IMR-90 (cell line): ENCODE measurements at regions not wholly inside any gene's neighbourhood (a gene's known extent, or its start where the extent isn't known, plus 50 kb on each side); places are given as distances from the start of the nearest gene placed in this dataset.

Experiments
- ATAC-seq: fragments of 200-7000 bp; cut with Tn5 transposase; 2 replicates; pipeline ENCODE4 v1.9.1; 2020; ENCODE audit warnings: low read depth, mild to moderate bottlenecking, moderate library complexity
- BruUV-seq: library from RNA; stranded (reverse); fragments of 400-500 nt; replicated peaks from 2 replicates; lab custom pipeline; 2021; lab: Mats Ljungman, UMichigan
- CTCF ChIA-PET: fragments of 300-600 bp; formaldehyde crosslinking; extraction: SDS; loops from one replicate; lab custom pipeline; 2021; ENCODE audit warnings: antibody characterized with exemption; lab: Yijun Ruan, JAX
- POLR2A ChIA-PET: fragments of 300-600 bp; sonication (Branson Sonifier 250); formaldehyde crosslinking; loops from one replicate; lab custom pipeline; 2022; ENCODE audit warnings: antibody characterized with exemption; ENCODE audit not compliant: unreplicated experiment; lab: Charles Lee
- DNase-seq: peaks from one replicate; pipeline ENCODE4 v3.0.0; 2013
- H2AFZ ChIP-seq: replicated peaks from 2 replicates; pipeline ENCODE3; 2013; ENCODE audit warnings: low read length, mild to moderate bottlenecking; ENCODE audit not compliant: poor library complexity
- H2AK5ac ChIP-seq: 2 replicates; pipeline ENCODE4 v1.6.1; 2013; ENCODE audit warnings: low read depth, low read length, inconsistent platforms
- H2AK9ac ChIP-seq: replicated peaks from 2 replicates; pipeline ENCODE3; 2013; ENCODE audit warnings: mild to moderate bottlenecking, low read depth, low read length, moderate library complexity; ENCODE audit not compliant: poor library complexity
- H2BK120ac ChIP-seq: 2 replicates; pipeline ENCODE4 v1.6.1; 2013; ENCODE audit warnings: low read depth, low read length, inconsistent platforms
- H2BK15ac ChIP-seq: 3 replicates; pipeline ENCODE4 v1.6.1; 2013; ENCODE audit warnings: low read depth, low read length, inconsistent platforms
- H2BK20ac ChIP-seq: 2 replicates; pipeline ENCODE4 v1.6.1; 2013; ENCODE audit warnings: low read depth, mild to moderate bottlenecking, inconsistent platforms, low read length, moderate library complexity
- H2BK5ac ChIP-seq: 2 replicates; pipeline ENCODE4 v1.6.1; 2013; ENCODE audit warnings: mild to moderate bottlenecking, low read depth, low read length, inconsistent platforms; ENCODE audit not compliant: poor library complexity, severe bottlenecking
- H3K14ac ChIP-seq: replicated peaks from 2 replicates; pipeline ENCODE4 v1.6.1; 2013; ENCODE audit warnings: low read depth, low read length, inconsistent platforms
- H3K18ac ChIP-seq: 2 replicates; pipeline ENCODE4 v1.6.1; 2013; ENCODE audit warnings: low read depth, low read length, control low read depth
- H3K23ac ChIP-seq: 2 replicates; pipeline ENCODE4 v1.6.1; 2013; ENCODE audit warnings: low read depth, low read length, inconsistent platforms
- H3K27ac ChIP-seq: 2 replicates; pipeline ENCODE4 v1.5.1; 2013; ENCODE audit warnings: mild to moderate bottlenecking, control low read depth, low read length; ENCODE audit not compliant: insufficient read depth
- H3K27me3 ChIP-seq: 2 replicates; pipeline ENCODE4 v1.6.1; 2013; ENCODE audit warnings: low read length; ENCODE audit not compliant: control insufficient read depth, insufficient read depth
- H3K36me3 ChIP-seq: 2 replicates; pipeline ENCODE4 v1.6.1; 2013; ENCODE audit warnings: low read length, mixed read lengths; ENCODE audit not compliant: control insufficient read depth, insufficient read depth
- H3K4ac ChIP-seq: 2 replicates; pipeline ENCODE4 v1.6.1; 2013; ENCODE audit warnings: low read depth, low read length, inconsistent platforms
- H3K4me1 ChIP-seq: 2 replicates; pipeline ENCODE4 v1.6.1; 2013; ENCODE audit warnings: low read length, mixed read lengths; ENCODE audit not compliant: control insufficient read depth, insufficient read depth
- H3K4me2 ChIP-seq: 2 replicates; pipeline ENCODE4 v1.6.1; 2013; ENCODE audit warnings: low read depth, mild to moderate bottlenecking, control low read depth, low read length, moderate library complexity
- H3K4me3 ChIP-seq: 2 replicates; pipeline ENCODE4 v1.5.1; 2013; ENCODE audit warnings: low read depth, mild to moderate bottlenecking, control low read depth, low read length, moderate library complexity; ENCODE audit not compliant: insufficient read depth
- H3K56ac ChIP-seq: 2 replicates; pipeline ENCODE4 v1.6.1; 2013; ENCODE audit warnings: low read length, inconsistent platforms; ENCODE audit not compliant: insufficient read depth; ENCODE audit errors: extremely low read depth
- H3K79me1 ChIP-seq, 2 experiments: 2 replicates each; pipeline ENCODE4 v1.6.1; 2013; ENCODE audit warnings: low read length in 2 of 2, inconsistent platforms in 1 of 2, low read depth in 1 of 2
- H3K9ac ChIP-seq: 2 replicates; pipeline ENCODE4 v1.6.1; 2013; ENCODE audit warnings: low read depth, low read length, control low read depth
- H3K9me1 ChIP-seq: 2 replicates; pipeline ENCODE4 v1.6.1; 2013; ENCODE audit warnings: low read length, inconsistent platforms; ENCODE audit not compliant: insufficient read depth
- H3K9me3 ChIP-seq: 2 replicates; pipeline ENCODE4 v1.6.1; 2013; ENCODE audit warnings: low read length; ENCODE audit not compliant: control insufficient read depth, insufficient read depth
- H4K20me1 ChIP-seq: 2 replicates; pipeline ENCODE4 v1.6.1; 2013; ENCODE audit warnings: low read length, inconsistent platforms; ENCODE audit not compliant: insufficient read depth
- H4K5ac ChIP-seq: 2 replicates; pipeline ENCODE4 v1.6.1; 2013; ENCODE audit warnings: mild to moderate bottlenecking, low read depth, low read length, control low read depth
- H4K8ac ChIP-seq, 2 experiments: 2 replicates each; pipeline ENCODE4 v1.6.1; 2013; ENCODE audit warnings: low read depth in 2 of 2, low read length in 2 of 2, control low read depth in 1 of 2, inconsistent platforms in 1 of 2
- H4K91ac ChIP-seq: 2 replicates; pipeline ENCODE4 v1.6.1; 2013; ENCODE audit warnings: low read depth, low read length, inconsistent platforms; ENCODE audit not compliant: insufficient read depth
- BHLHE40 ChIP-seq: fragments of 150-350 bp; IDR thresholded peaks from 2 replicates; pipeline ENCODE4 v1.6.1; 2016; ENCODE audit warnings: mild to moderate bottlenecking, low read depth, low read length
- CEBPB ChIP-seq: IDR thresholded peaks from 2 replicates; pipeline ENCODE4 v1.6.1; 2012; ENCODE audit warnings: low read depth, low read length, improper control_type of control experiment
- CHD1 ChIP-seq: IDR thresholded peaks from 2 replicates; pipeline ENCODE4 v1.6.1; 2012; ENCODE audit warnings: low read depth, low read length, improper control_type of control experiment
- CTCF ChIP-seq: conservative IDR thresholded peaks from 2 replicates; pipeline ENCODE4 v1.5.1; 2012; ENCODE audit warnings: mild to moderate bottlenecking, low read depth, low read length, improper control_type of control experiment
- ELK1 ChIP-seq: fragments of 150-350 bp; IDR thresholded peaks from 2 replicates; pipeline ENCODE4 v1.6.1; 2016; ENCODE audit warnings: low read depth, mild to moderate bottlenecking, low read length, moderate library complexity, borderline replicate concordance
- FOS ChIP-seq: fragments of 150-350 bp; IDR thresholded peaks from 2 replicates; pipeline ENCODE4 v1.6.1; 2016; ENCODE audit warnings: low read depth, low read length
- MAZ ChIP-seq: IDR thresholded peaks from 2 replicates; pipeline ENCODE4 v1.6.1; 2012; ENCODE audit warnings: low read depth, mild to moderate bottlenecking, low read length, improper control_type of control experiment, moderate library complexity, borderline replicate concordance
- MXI1 ChIP-seq: IDR thresholded peaks from 2 replicates; pipeline ENCODE4 v1.6.1; 2012; ENCODE audit warnings: low read depth, mild to moderate bottlenecking, low read length, moderate library complexity, borderline replicate concordance
- POLR2A ChIP-seq: IDR thresholded peaks from 2 replicates; pipeline ENCODE4 v1.6.1; 2012; ENCODE audit warnings: mild to moderate bottlenecking, low read depth, low read length
- RCOR1 ChIP-seq: IDR thresholded peaks from 2 replicates; pipeline ENCODE4 v1.6.1; 2012; ENCODE audit warnings: mild to moderate bottlenecking, low read length, improper control_type of control experiment; ENCODE audit not compliant: insufficient replicate concordance
- RFX5 ChIP-seq: IDR thresholded peaks from 2 replicates; pipeline ENCODE4 v1.8.0; 2012; ENCODE audit warnings: low read depth, mild to moderate bottlenecking, low read length, moderate library complexity
- SMC3 ChIP-seq: fragments of 150-350 bp; IDR thresholded peaks from 2 replicates; pipeline ENCODE4 v1.6.1; 2016; ENCODE audit warnings: low read depth, mild to moderate bottlenecking, antibody characterized with exemption, low read length, moderate library complexity
- WGBS, 2 experiments: methylation state at CpG; one replicate each; pipeline versions ENCODE4 v1.1.5 to v1.1.7; 2013; ENCODE audit warnings: missing lambda C conversion rate in 2 of 2; ENCODE audit not compliant: insufficient read length in 1 of 2; ENCODE audit errors: extremely low coverage in 2 of 2; 5-methylcytosine and 5-hydroxymethylcytosine counted together
- dilution Hi-C: fragments of 300-500 bp; cut with HindIII; formaldehyde crosslinking; loops from one replicate; pipeline ENCODE4 v1.14.3; 2018; ENCODE audit warnings: low sequenced_read_pairs; ENCODE audit not compliant: unreplicated experiment
- in situ Hi-C: fragments of 300-500 bp; cut with MboI; formaldehyde crosslinking; loops from 3 replicates; pipeline ENCODE4 v1.14.3; 2019; ENCODE audit warnings: low sequenced_read_pairs, inconsistent platforms, mixed read lengths
- intact Hi-C: fragments of 100-400 bp; cut with micrococcal nuclease; formaldehyde crosslinking; loops from 2 replicates; pipeline ENCODE4 v1.10.0; 2022
- TF ChIP-seq, protein P1 (sequence below): fragments of 150-350 bp; IDR thresholded peaks from 2 replicates; pipeline ENCODE4 v1.6.1; 2017; ENCODE audit warnings: mild to moderate bottlenecking, antibody characterized with exemption, low read length, low read depth

- peak overlapping the region; percentile 86 for H3K18ac ChIP-seq
- H3K4me3 ChIP-seq, result peak overlapping the region; percentile 16
- peak overlapping the region; percentile 87 to 97 for H4K8ac ChIP-seq
- ATAC-seq, result peak; percentile 99
- WGBS, 2 experiments, result 88% methylated on average over 4 of the region's 21 CpGs; no CpG with 5 or more reads in 1 of the 2 experiments
- H3K4me2 ChIP-seq, result peak overlapping the region; percentile 64
- dilution Hi-C loops, result no loop called here
- H3K9ac ChIP-seq, result peak overlapping the region; percentile 61
- H4K5ac ChIP-seq, result peak overlapping the region; percentile 82
- H3K14ac ChIP-seq, result peak overlapping the region; percentile 95
- peak overlapping the region; percentile 90 for H4K91ac ChIP-seq
- POLR2A ChIA-PET, result no interaction called here
- H3K27ac ChIP-seq, result peak overlapping the region; percentile 72
- H4K20me1 ChIP-seq, result no peaks in the 10 kb centered on the region
- H2BK20ac ChIP-seq, result peak overlapping the region; percentile 94
- H2AK9ac ChIP-seq, result peak overlapping the region; percentile 94
- CTCF ChIA-PET, result interaction anchor here (0.5 to 1.0 kb wide), 4 partner anchors 40 to 120 kb away, joined by 3 read pairs; no protein-coding TSS in a partner anchor
- peak overlapping the region; percentile 93 for H2AFZ ChIP-seq
- DNase-seq, result peak; percentile 97
- peak overlapping the region; percentile 45; the same call in 1 of the 2 replicates for H3K56ac ChIP-seq
- H3K36me3 ChIP-seq, result no peaks in the 10 kb centered on the region
- H3K27me3 ChIP-seq, result no peaks in the 10 kb centered on the region
- peaks cover 0 to 19% of the 10 kb centered on the region in 2 experiments; a peak in 2 of 4 replicates for H3K79me1 ChIP-seq
- BruUV-seq, result no TSS peak
- H3K9me3 ChIP-seq, result no peaks in the 10 kb centered on the region
- H3K9me1 ChIP-seq, result peaks cover 29% of the 10 kb centered on the region
- intact Hi-C loops, result no loop called here
- H2AK5ac ChIP-seq, result peak overlapping the region; percentile 98
- peak overlapping the region; percentile 95 for H3K4ac ChIP-seq
- peaks cover 25% of the 10 kb centered on the region for H3K4me1 ChIP-seq
- peak overlapping the region; percentile 79 for H2BK5ac ChIP-seq
- H2BK120ac ChIP-seq, result peak overlapping the region; percentile 95
- H3K23ac ChIP-seq, result peak overlapping the region; percentile 78
- in situ Hi-C loops, result no loop called here
- H2BK15ac ChIP-seq, result peak overlapping the region; percentile 99
- TF ChIP-seq MXI1 (peak; percentile 6; the same call in 1 of the 2 replicates), POLR2A (peak; percentile 45), RFX5 (0 out of 2 replicates have a peak, but pooled peaks have one; percentile 11), CHD1 (no peak), ELK1 (no peak), FOS (peak; percentile 92), MAZ (peak; percentile 74; the same call in 1 of the 2 replicates), RCOR1 (no peak), CEBPB (no peak), CTCF (no peak), BHLHE40 (no peak; the same call in 1 of the 2 replicates), SMC3 (peak; percentile 2; the same call in 1 of the 2 replicates)
- TF ChIP-seq, protein P1, sequence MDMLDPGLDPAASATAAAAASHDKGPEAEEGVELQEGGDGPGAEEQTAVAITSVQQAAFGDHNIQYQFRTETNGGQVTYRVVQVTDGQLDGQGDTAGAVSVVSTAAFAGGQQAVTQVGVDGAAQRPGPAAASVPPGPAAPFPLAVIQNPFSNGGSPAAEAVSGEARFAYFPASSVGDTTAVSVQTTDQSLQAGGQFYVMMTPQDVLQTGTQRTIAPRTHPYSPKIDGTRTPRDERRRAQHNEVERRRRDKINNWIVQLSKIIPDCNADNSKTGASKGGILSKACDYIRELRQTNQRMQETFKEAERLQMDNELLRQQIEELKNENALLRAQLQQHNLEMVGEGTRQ, result no peak
Observed at GRCh38 chr20:50320901-50321796, 130.5 kb downstream of the CEBPB start.
